ENCODE measurements at regions not wholly inside any gene's neighbourhood (a gene's known extent, or its start where the extent isn't known, plus 50 kb on each side); places are given as distances from the start of the nearest gene placed in this dataset.

- no peak for TF ChIP-seq POLR2AphosphoS5 (IDR thresholded peaks at IDR 0.05)
- no peak for TF ChIP-seq POLR2A (IDR thresholded peaks at IDR 0.05)
Measured at GRCh38 chr12:107271523-107271922, 178.2 kb upstream of the CRY1 start.
